B cell (primary cell): ENCODE measurements at regions not wholly inside any gene's neighbourhood (a gene's known extent, or its start where the extent isn't known, plus 50 kb on each side); places are given as distances from the start of the nearest gene placed in this dataset.

Experiments used
- ATAC-seq: fragments of 200-7000 bp; cut with Tn5 transposase; one replicate; pipeline ENCODE4 v1.10.0; 2021; ENCODE audit warnings: low read depth, mild to moderate bottlenecking, moderate number of reproducible peaks, moderate library complexity
- CTCF ChIA-PET: fragments of 350-600 bp; sonication (Branson Sonifier 250); formaldehyde crosslinking; loops from one replicate; lab custom pipeline; 2021; ENCODE audit warnings: antibody characterized with exemption, inconsistent platforms; lab: Charles Lee
- POLR2A ChIA-PET: fragments of 350-600 bp; sonication (Branson Sonifier 250); formaldehyde crosslinking; loops from one replicate; lab custom pipeline; 2021; ENCODE audit warnings: antibody characterized with exemption; lab: Charles Lee
- DNase-seq: peaks from one replicate; pipeline ENCODE4 v3.0.0; 2013
- H2AFZ ChIP-seq: 2 replicates; pipeline ENCODE4 v1.6.1; 2012; ENCODE audit warnings: mild to moderate bottlenecking, low read depth, low read length; ENCODE audit not compliant: insufficient read depth, poor library complexity, severe bottlenecking
- H3K27ac ChIP-seq, 2 donors: 1 replicate in 1 of 2; 2 replicates in 1 of 2; pipeline ENCODE4 v1.5.1; 2012 to 2013; ENCODE audit warnings: low read length in 2 of 2, mild to moderate bottlenecking in 2 of 2, moderate library complexity in 1 of 2
- H3K27me3 ChIP-seq, 4 experiments: fragments of 200-600 bp in 1 of 4; sonication (generic) in 1 of 4; replicated peaks in 1 of 4; 1 replicate in 2 of 4; 2 replicates in 2 of 4; pipeline versions ENCODE4 v1.6.1 to v1.7.0; 2013 to 2016; ENCODE audit warnings: low read length in 3 of 4, mild to moderate bottlenecking in 2 of 4, mixed read lengths in 1 of 4, moderate library complexity in 1 of 4; ENCODE audit not compliant: insufficient read depth in 4 of 4, control insufficient read depth in 3 of 4; ENCODE audit errors: control extremely low read depth in 1 of 4
- H3K36me3 ChIP-seq, 2 experiments: replicated peaks in 1 of 2; 1 replicate in 1 of 2; 2 replicates in 1 of 2; pipeline versions ENCODE4 v1.6.1 to v1.7.1; 2013; ENCODE audit warnings: low read length in 1 of 2; ENCODE audit not compliant: insufficient read depth in 2 of 2, control insufficient read depth in 1 of 2; ENCODE audit errors: control extremely low read depth in 1 of 2, extremely low read depth in 1 of 2
- H3K4me1 ChIP-seq, 2 donors: fragments of 200-600 bp in 1 of 2; sonication (generic) in 1 of 2; 1 replicate in 1 of 2; 2 replicates in 1 of 2; pipeline versions ENCODE4 v1.5.1 to v1.6.1; 2013 to 2017; ENCODE audit warnings: low read length in 2 of 2; ENCODE audit not compliant: control insufficient read depth in 2 of 2, insufficient read depth in 2 of 2
- H3K4me2 ChIP-seq: replicated peaks from 2 replicates; pipeline ENCODE3; 2012; ENCODE audit warnings: mild to moderate bottlenecking, low read depth, low read length; ENCODE audit not compliant: poor library complexity, severe bottlenecking
- H3K4me3 ChIP-seq, 5 experiments: fragments of 200-600 bp in 1 of 5; sonication (generic) in 1 of 5; 1 replicate in 3 of 5; 2 replicates in 2 of 5; pipeline versions ENCODE4 v1.5.1 to v1.7.0; 2011 to 2016; ENCODE audit warnings: low read length in 4 of 5, mild to moderate bottlenecking in 4 of 5, low read depth in 2 of 5, control low read depth in 1 of 5, moderate library complexity in 1 of 5; ENCODE audit not compliant: insufficient read depth in 1 of 5; ENCODE audit errors: control extremely low read depth in 1 of 5, extremely low read depth in 1 of 5
- H3K79me2 ChIP-seq: fragments of 200-600 bp; sonication (generic); one replicate; pipeline ENCODE4 v1.6.0; 2016; ENCODE audit warnings: low read length; ENCODE audit not compliant: control insufficient read depth, insufficient read depth
- H3K9ac ChIP-seq: fragments of 200-600 bp; sonication (generic); 2 replicates; pipeline ENCODE4 v1.6.1; 2017; ENCODE audit warnings: mild to moderate bottlenecking, low read length, moderate library complexity
- H3K9me3 ChIP-seq, 3 donors: one replicate each; pipeline versions ENCODE4 v1.6.1 to v1.7.1; 2013; ENCODE audit warnings: low read length in 2 of 3; ENCODE audit not compliant: control insufficient read depth in 2 of 3, insufficient read depth in 1 of 3; ENCODE audit errors: control extremely low read depth in 1 of 3
- H4K20me1 ChIP-seq: 2 replicates; pipeline ENCODE4 v1.6.0; 2012; ENCODE audit warnings: mild to moderate bottlenecking, low read length; ENCODE audit not compliant: insufficient read depth, control insufficient read depth, poor library complexity, severe bottlenecking
- H3K27ac Mint-ChIP-seq: one replicate; pipeline ENCODE4 v1.8.0; 2021; ENCODE audit warnings: mixed read lengths
- H3K27me3 Mint-ChIP-seq: one replicate; pipeline ENCODE4 v1.8.0; 2021; ENCODE audit warnings: mixed read lengths
- H3K4me1 Mint-ChIP-seq: one replicate; pipeline ENCODE4 v1.8.0; 2021; ENCODE audit warnings: mixed read lengths
- H3K4me3 Mint-ChIP-seq: one replicate; pipeline ENCODE4 v1.8.0; 2021; ENCODE audit warnings: mixed read lengths
- H3K9me3 Mint-ChIP-seq: one replicate; pipeline ENCODE4 v1.8.0; 2022; ENCODE audit warnings: mixed read lengths; ENCODE audit not compliant: insufficient read depth
- EZH2 ChIP-seq: IDR thresholded peaks from 2 replicates; pipeline ENCODE4 v1.6.1; 2012; ENCODE audit warnings: borderline replicate concordance, low read depth, mild to moderate bottlenecking, moderate library complexity, low read length; ENCODE audit not compliant: insufficient read depth, poor library complexity, severe bottlenecking
- WGBS: methylation state at CpG from one replicate; pipeline ENCODE4 v1.1.5; 2013; ENCODE audit warnings: missing lambda C conversion rate; ENCODE audit not compliant: insufficient coverage; 5-methylcytosine and 5-hydroxymethylcytosine counted together
- intact Hi-C: fragments of 100-400 bp; cut with micrococcal nuclease; formaldehyde crosslinking; loops from one replicate; pipeline ENCODE4 v1.10.0; 2022
- TF ChIP-seq, protein P1 (sequence below): fragments of 200-600 bp; IDR thresholded peaks from one replicate; pipeline ENCODE4 v1.8.0; 2022; ENCODE audit warnings: antibody characterized with exemption, mild to moderate bottlenecking

GRCh38 chr6:87951751-87952150, 95.9 kb upstream of the SPACA1 start:
- no peaks in the 10 kb centered on the region for H3K27me3 Mint-ChIP-seq
- ChIA-PET CTCF (no interaction called here), POLR2A (no interaction called here)
- H3K27ac ChIP-seq = no peak overlapping the region
- ATAC-seq (no peak), DNase-seq (no peak)
- no peaks in the 10 kb centered on the region for H3K79me2 ChIP-seq
- H3K4me1 ChIP-seq = no peaks in the 10 kb centered on the region
- H3K4me1 Mint-ChIP-seq = no peaks in the 10 kb centered on the region
- TF ChIP-seq, protein P1, sequence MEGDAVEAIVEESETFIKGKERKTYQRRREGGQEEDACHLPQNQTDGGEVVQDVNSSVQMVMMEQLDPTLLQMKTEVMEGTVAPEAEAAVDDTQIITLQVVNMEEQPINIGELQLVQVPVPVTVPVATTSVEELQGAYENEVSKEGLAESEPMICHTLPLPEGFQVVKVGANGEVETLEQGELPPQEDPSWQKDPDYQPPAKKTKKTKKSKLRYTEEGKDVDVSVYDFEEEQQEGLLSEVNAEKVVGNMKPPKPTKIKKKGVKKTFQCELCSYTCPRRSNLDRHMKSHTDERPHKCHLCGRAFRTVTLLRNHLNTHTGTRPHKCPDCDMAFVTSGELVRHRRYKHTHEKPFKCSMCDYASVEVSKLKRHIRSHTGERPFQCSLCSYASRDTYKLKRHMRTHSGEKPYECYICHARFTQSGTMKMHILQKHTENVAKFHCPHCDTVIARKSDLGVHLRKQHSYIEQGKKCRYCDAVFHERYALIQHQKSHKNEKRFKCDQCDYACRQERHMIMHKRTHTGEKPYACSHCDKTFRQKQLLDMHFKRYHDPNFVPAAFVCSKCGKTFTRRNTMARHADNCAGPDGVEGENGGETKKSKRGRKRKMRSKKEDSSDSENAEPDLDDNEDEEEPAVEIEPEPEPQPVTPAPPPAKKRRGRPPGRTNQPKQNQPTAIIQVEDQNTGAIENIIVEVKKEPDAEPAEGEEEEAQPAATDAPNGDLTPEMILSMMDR = no peak
- TF ChIP-seq EZH2 = no peak
- no peak overlapping the region for H3K27ac Mint-ChIP-seq
- no peak overlapping the region for H3K4me3 ChIP-seq
- 100% methylated on average over 1 of the region's 2 CpGs for WGBS
- H2AFZ ChIP-seq = no peak overlapping the region
- peaks cover 0 to under 1% (median 0%) of the 10 kb centered on the region in 4 experiments for H3K27me3 ChIP-seq
- intact Hi-C loops = no loop called here
- H3K9me3 ChIP-seq = peaks cover 0 to 3% (median 0%) of the 10 kb centered on the region in 3 donors
- no peaks in the 10 kb centered on the region for H4K20me1 ChIP-seq
- H3K9me3 Mint-ChIP-seq = no peaks in the 10 kb centered on the region
- H3K4me2 ChIP-seq = no peak overlapping the region
- H3K36me3 ChIP-seq = no peaks in the 10 kb centered on the region
- H3K4me3 Mint-ChIP-seq = no peak overlapping the region
- H3K9ac ChIP-seq = no peak overlapping the region

GRCh38 chr6:87950614-87951013, 97.0 kb upstream of the SPACA1 start:
- ATAC-seq (no peak), DNase-seq (no peak)
- Histone ChIP-seq H3K27me3 (peaks cover 0 to 3% (median 0%) of the 10 kb centered on the region in 4 experiments), H3K4me1 (no peaks in the 10 kb centered on the region), H3K79me2 (no peaks in the 10 kb centered on the region), H3K4me3 (no peak overlapping the region), H3K9ac (no peak overlapping the region), H4K20me1 (no peaks in the 10 kb centered on the region), H2AFZ (no peak overlapping the region), H3K36me3 (no peaks in the 10 kb centered on the region), H3K9me3 (no peaks in the 10 kb centered on the region), H3K4me2 (no peak overlapping the region), H3K27ac (no peak overlapping the region)
- 83% methylated on average over 2 of the region's 4 CpGs for WGBS
- Mint-ChIP-seq H3K27me3 (peaks cover 2% of the 10 kb centered on the region), H3K9me3 (no peaks in the 10 kb centered on the region), H3K4me3 (no peak overlapping the region), H3K4me1 (no peaks in the 10 kb centered on the region), H3K27ac (no peak overlapping the region)
- TF ChIP-seq, protein P1 = no peak
- no peak for TF ChIP-seq EZH2
- ChIA-PET CTCF (no interaction called here), POLR2A (no interaction called here)
- intact Hi-C loops = no loop called here
